Glutamatergic neuron (in vitro differentiated cells): ENCODE measurements at regions not wholly inside any gene's neighbourhood (a gene's known extent, or its start where the extent isn't known, plus 50 kb on each side); places are given as distances from the start of the nearest gene placed in this dataset.

Experiments used
- DNase-seq: peaks from one replicate; pipeline ENCODE4 v3.0.0; 2022
- H3K27ac Mint-ChIP-seq: one replicate; pipeline ENCODE4 v1.8.0; 2020; ENCODE audit warnings: mild to moderate bottlenecking, mixed read lengths, inconsistent platforms; ENCODE audit not compliant: unreplicated experiment
- H3K27me3 Mint-ChIP-seq: one replicate; pipeline ENCODE4 v1.8.0; 2020; ENCODE audit warnings: mild to moderate bottlenecking, moderate library complexity, mixed read lengths, inconsistent platforms; ENCODE audit not compliant: unreplicated experiment
- H3K36me3 Mint-ChIP-seq: one replicate; pipeline ENCODE4 v1.8.0; 2020; ENCODE audit warnings: mild to moderate bottlenecking, mixed read lengths, inconsistent platforms; ENCODE audit not compliant: unreplicated experiment
- H3K4me1 Mint-ChIP-seq: one replicate; pipeline ENCODE4 v1.8.0; 2020; ENCODE audit warnings: mild to moderate bottlenecking, low read depth, mixed read lengths, inconsistent platforms; ENCODE audit not compliant: unreplicated experiment
- H3K4me3 Mint-ChIP-seq: one replicate; pipeline ENCODE4 v1.8.0; 2020; ENCODE audit warnings: mild to moderate bottlenecking, mixed read lengths, inconsistent platforms; ENCODE audit not compliant: unreplicated experiment
- H3K9me3 Mint-ChIP-seq: one replicate; pipeline ENCODE4 v1.8.0; 2020; ENCODE audit warnings: mild to moderate bottlenecking, moderate library complexity, mixed read lengths, inconsistent platforms; ENCODE audit not compliant: unreplicated experiment
- TF ChIP-seq, protein P1 (sequence below): fragments of 200-600 bp; sonication (generic); IDR thresholded peaks from one replicate; pipeline ENCODE4 v1.5.0; 2021; ENCODE audit not compliant: partially characterized antibody, unreplicated experiment

DNA sequence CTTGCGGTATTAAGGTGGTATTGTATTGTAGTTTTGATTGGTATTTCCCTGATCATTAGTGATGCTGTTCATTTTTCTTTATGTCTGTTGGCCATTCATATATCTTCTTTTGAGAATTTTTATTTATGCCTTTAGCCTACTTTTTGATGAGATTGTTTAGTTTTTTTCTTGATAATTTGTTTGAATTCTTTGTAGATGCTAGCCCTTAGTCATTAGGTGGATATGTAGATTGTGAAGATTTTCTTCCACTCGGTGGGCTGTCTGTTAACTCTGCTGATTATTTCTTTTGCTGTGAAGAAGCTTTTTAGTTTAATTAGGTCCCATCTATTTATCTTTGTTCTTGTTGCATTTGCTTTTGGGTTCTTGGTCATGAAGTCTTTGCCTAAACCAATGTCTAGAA, 115.4 kb downstream of the VPREB1 start:
- Mint-ChIP-seq H3K9me3 (peaks cover 4% of the 10 kb centered on the region), H3K27ac (no peak overlapping the region), H3K4me1 (peaks cover 7% of the 10 kb centered on the region), H3K36me3 (no peaks in the 10 kb centered on the region), H3K4me3 (no peak overlapping the region), H3K27me3 (peaks cover 11% of the 10 kb centered on the region)
- TF ChIP-seq, protein P1, sequence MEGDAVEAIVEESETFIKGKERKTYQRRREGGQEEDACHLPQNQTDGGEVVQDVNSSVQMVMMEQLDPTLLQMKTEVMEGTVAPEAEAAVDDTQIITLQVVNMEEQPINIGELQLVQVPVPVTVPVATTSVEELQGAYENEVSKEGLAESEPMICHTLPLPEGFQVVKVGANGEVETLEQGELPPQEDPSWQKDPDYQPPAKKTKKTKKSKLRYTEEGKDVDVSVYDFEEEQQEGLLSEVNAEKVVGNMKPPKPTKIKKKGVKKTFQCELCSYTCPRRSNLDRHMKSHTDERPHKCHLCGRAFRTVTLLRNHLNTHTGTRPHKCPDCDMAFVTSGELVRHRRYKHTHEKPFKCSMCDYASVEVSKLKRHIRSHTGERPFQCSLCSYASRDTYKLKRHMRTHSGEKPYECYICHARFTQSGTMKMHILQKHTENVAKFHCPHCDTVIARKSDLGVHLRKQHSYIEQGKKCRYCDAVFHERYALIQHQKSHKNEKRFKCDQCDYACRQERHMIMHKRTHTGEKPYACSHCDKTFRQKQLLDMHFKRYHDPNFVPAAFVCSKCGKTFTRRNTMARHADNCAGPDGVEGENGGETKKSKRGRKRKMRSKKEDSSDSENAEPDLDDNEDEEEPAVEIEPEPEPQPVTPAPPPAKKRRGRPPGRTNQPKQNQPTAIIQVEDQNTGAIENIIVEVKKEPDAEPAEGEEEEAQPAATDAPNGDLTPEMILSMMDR: no peak
- no peak for DNase-seq

DNA sequence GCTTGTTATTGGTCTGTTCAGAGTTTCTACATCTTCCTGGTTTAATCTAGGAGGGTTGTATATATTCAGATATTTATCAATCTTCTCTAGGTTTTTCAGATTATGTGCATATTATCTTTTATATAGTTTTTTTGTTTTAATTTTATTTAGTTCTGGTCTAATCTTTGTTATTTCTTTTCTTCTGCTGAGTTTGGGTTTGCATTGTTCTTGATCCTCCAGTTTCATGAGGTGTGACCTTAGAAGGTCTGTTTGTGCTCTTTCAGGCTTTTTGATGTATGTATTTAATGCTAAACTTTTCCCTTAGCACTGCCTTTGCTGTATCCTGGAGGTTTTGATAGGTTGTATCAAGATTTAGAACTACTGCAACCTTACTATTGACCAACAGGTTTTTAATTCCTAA, 117.7 kb downstream of the VPREB1 start:
- H3K27me3 Mint-ChIP-seq: peaks cover 8% of the 10 kb centered on the region
- H3K36me3 Mint-ChIP-seq: no peaks in the 10 kb centered on the region
- H3K9me3 Mint-ChIP-seq: no peaks in the 10 kb centered on the region
- H3K4me1 Mint-ChIP-seq: no peaks in the 10 kb centered on the region
- DNase-seq: no peak
- TF ChIP-seq, protein P1: no peak
- no peak overlapping the region for H3K27ac Mint-ChIP-seq
- no peak overlapping the region for H3K4me3 Mint-ChIP-seq

DNA sequence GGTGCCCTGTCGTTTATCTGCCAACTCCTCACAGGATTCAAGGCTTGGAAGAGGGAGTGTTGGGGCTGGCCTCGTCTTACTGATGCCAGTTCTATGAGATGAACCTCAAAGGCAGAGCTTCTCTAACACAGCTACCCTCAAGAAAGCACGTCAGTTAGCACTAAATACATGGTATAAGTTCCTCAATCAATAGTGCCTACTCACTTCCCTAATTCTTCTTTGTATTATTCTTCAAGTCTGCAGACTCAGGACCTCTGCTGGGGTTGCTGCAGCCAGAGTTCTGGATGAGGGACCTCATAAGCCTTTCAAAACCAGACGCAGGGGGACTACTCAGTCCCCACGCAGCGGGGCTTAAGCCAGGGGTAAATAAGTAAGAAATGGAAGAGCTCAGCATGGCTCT, 118.3 kb downstream of the VPREB1 start:
- Mint-ChIP-seq H3K27me3 (peaks cover 8% of the 10 kb centered on the region), H3K36me3 (no peaks in the 10 kb centered on the region), H3K4me1 (no peaks in the 10 kb centered on the region), H3K27ac (no peak overlapping the region), H3K9me3 (no peaks in the 10 kb centered on the region), H3K4me3 (no peak overlapping the region)
- TF ChIP-seq, protein P1: no peak
- DNase-seq: no peak

DNA sequence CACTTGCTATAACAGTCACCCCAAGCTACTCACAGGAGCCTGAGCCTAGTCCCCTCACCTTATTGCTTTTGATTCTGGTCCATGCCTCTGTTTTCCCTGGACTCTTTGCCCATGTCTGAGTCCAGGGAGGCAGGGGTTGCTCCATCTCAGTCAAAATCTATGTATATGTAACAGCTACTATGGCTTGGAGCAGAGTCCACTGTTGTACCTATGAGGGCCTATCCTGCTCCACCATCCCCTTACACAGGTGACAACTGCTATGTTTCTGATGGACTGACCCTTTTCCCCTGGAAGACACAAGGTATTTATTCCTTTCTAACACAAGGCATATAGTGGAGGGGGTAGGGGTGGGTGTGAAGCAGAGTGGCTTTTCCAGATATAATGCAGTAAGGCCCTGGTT, 119.6 kb downstream of the VPREB1 start:
- no peak overlapping the region for H3K4me3 Mint-ChIP-seq
- peaks cover 4% of the 10 kb centered on the region for H3K4me1 Mint-ChIP-seq
- TF ChIP-seq, protein P1: no peak
- H3K27ac Mint-ChIP-seq: no peak overlapping the region
- H3K36me3 Mint-ChIP-seq: no peaks in the 10 kb centered on the region
- H3K9me3 Mint-ChIP-seq: no peaks in the 10 kb centered on the region
- no peak for DNase-seq
- peaks cover 4% of the 10 kb centered on the region for H3K27me3 Mint-ChIP-seq

DNA sequence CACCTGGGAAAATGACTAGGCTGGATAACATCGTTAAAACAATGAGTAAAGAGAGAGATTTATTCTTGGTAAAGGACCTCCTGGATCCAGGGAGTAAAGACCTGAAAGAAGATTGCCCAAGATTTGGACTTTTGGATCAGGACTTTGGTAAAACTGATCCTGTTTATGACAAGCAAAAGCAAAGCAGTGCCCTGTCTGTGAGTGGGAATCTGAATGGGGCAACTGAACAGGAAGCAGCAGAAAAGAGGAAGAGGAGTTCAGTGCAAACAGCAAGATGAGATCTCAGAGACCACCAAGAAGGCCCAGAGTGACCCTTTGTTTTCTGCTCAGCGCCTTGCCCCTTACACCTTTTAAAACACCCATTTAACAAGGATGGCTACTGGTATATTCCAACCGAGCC, 122.0 kb downstream of the VPREB1 start:
- Mint-ChIP-seq H3K36me3 (no peaks in the 10 kb centered on the region), H3K4me1 (peaks cover 12% of the 10 kb centered on the region), H3K27me3 (peaks cover 4% of the 10 kb centered on the region), H3K27ac (no peak overlapping the region), H3K4me3 (no peak overlapping the region), H3K9me3 (no peaks in the 10 kb centered on the region)
- TF ChIP-seq, protein P1: no peak
- DNase-seq: no peak
